ENCODE measurements at regions not wholly inside any gene's neighbourhood (a gene's known extent, or its start where the extent isn't known, plus 50 kb on each side); places are given as distances from the start of the nearest gene placed in this dataset.

- peak; percentile 87 to 91 for TF ChIP-seq KDM1A (IDR thresholded peaks at IDR 0.05)
- peak; percentile 93 for TF ChIP-seq ZNF436 (CRISPR knock-in tag; IDR thresholded peaks at IDR 0.05)
- TF ChIP-seq, protein P1, sequence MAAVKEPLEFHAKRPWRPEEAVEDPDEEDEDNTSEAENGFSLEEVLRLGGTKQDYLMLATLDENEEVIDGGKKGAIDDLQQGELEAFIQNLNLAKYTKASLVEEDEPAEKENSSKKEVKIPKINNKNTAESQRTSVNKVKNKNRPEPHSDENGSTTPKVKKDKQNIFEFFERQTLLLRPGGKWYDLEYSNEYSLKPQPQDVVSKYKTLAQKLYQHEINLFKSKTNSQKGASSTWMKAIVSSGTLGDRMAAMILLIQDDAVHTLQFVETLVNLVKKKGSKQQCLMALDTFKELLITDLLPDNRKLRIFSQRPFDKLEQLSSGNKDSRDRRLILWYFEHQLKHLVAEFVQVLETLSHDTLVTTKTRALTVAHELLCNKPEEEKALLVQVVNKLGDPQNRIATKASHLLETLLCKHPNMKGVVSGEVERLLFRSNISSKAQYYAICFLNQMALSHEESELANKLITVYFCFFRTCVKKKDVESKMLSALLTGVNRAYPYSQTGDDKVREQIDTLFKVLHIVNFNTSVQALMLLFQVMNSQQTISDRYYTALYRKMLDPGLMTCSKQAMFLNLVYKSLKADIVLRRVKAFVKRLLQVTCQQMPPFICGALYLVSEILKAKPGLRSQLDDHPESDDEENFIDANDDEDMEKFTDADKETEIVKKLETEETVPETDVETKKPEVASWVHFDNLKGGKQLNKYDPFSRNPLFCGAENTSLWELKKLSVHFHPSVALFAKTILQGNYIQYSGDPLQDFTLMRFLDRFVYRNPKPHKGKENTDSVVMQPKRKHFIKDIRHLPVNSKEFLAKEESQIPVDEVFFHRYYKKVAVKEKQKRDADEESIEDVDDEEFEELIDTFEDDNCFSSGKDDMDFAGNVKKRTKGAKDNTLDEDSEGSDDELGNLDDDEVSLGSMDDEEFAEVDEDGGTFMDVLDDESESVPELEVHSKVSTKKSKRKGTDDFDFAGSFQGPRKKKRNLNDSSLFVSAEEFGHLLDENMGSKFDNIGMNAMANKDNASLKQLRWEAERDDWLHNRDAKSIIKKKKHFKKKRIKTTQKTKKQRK (IDR thresholded peaks at IDR 0.05; ENCODE audit: borderline replicate concordance, low read depth, low read length) = no peak
- TF ChIP-seq ZNF717 (CRISPR knock-in tag; IDR thresholded peaks at IDR 0.05) = no peak
- peak; percentile 99 for TF ChIP-seq ZFP36 (IDR thresholded peaks at IDR 0.05; ENCODE audit: low read depth, low read length, partially characterized antibody)
- no peak for TF ChIP-seq RB1 (IDR thresholded peaks at IDR 0.05; ENCODE audit: low read depth)
- TF ChIP-seq ZBTB43 (CRISPR knock-in tag; IDR thresholded peaks at IDR 0.05) = no peak
- no peak for TF ChIP-seq KAT7 (CRISPR knock-in tag; IDR thresholded peaks at IDR 0.05; ENCODE audit: borderline replicate concordance)
Measured at GRCh38 chr20:50297498-50298376, 107.1 kb downstream of the CEBPB start (continued).

Data from K562 (cell line).